NCI-H748 (cell line): ENCODE measurements at regions not wholly inside any gene's neighbourhood (a gene's known extent, or its start where the extent isn't known, plus 50 kb on each side); places are given as distances from the start of the nearest gene placed in this dataset.
A peak's percentile ranks its signal among the peaks of the same experiment; 100 is the strongest.

Source experiments
- DNase-seq: peaks from one replicate; lab custom pipeline; 2025; ENCODE audit not compliant: unreplicated experiment; lab: John Stamatoyannopoulos, UW

- DNase-seq, result no peak
Observed at GRCh38 chr13:109602356-109602755, 184.0 kb downstream of the IRS2 start.

GRCh38 chr13:109599901-109600657 is 186.3 kb downstream of the IRS2 start:
- no peak for DNase-seq

DNA sequence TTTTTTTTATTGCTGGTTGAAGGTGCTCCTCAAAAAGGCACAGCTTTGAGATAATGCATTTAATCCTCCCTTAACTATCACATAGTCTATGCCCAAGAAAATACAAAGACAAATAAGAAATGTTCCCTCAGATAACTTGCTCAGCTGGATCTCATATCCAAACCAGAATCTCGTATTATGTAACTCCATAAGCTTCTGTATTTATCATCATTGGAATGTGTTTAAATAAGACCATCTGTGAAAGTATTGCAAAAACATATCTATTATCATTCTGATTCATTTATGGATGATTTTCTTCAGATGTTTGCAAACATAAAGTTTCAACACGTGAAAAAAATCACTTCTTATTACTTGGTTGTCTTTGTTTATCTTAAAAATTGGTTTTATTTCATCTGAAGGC is 190.9 kb downstream of the IRS2 start:
- DNase-seq, result no peak

- no peak for DNase-seq
Observed at GRCh38 chr13:109593230-109593629, 193.2 kb downstream of the IRS2 start.

- DNase-seq, result no peak
Observed at GRCh38 chr13:109592770-109593169, 193.6 kb downstream of the IRS2 start.

GRCh38 chr13:109587689-109588088 is 198.7 kb downstream of the IRS2 start:
- DNase-seq, result no peak

DNA sequence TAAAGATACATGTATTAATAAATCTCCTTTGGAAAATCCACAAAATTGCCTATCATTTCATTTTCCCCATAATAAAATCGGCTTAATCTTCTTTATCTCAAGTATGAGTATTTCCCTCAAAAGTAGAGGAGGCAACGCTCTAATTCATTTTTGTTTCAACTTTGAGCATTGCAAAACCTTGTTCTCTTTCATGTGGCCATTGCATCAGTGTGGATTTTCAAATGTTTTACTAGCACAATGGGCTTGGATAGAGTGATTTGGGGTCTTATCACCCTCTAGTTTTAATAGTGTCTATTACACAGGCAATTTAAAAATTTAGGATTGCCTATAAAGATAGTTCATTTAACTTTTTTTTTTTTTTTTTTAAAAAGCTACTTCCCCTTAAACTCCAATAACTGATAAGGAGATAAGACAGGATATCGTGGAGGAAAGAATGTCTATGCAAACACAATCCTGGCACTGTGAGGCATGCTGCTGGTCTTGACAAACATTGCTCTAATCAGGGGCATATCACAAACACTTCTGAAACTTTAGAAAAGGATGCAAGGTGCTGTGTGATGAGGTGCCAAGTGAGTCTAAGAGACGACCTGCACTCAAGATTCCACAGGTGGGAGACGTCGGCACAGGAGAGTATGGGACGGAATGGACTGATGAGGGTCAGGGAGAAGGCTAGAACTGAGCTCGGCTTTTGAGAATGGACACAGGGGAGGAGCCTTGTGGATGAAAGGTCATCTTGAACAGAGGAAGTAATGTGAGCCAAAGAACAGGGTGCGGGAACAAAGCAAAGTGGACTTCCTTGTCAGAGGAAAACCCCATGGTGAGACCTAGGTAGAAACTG is 199.7 kb downstream of the IRS2 start:
- DNase-seq, result no peak

- no peak for DNase-seq
Observed at GRCh38 chr13:109584844-109585361, 201.5 kb downstream of the IRS2 start.

DNA sequence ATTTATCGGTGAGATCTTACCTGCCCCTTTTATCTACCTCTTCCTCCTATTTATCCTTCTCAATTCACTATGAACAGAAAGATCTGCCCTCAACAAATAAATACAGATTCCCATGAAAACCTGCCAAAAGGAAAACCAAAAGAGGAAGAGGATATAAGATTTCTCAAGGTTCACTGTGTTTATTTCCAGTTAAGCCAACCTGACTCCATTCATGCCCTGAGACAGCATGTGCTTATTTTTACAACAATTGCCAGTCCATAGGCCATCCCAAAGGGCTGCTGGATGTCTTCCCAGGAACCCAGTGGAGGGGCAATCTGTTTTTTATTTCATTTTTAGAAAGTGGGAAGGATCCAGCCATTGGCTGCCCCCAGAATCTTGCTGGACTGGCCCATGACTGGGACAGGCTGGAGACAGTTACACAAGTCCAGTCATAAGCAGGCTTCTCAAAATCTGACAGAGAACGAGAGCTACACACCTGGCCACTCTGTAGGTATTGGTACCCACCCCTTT is 209.1 kb downstream of the IRS2 start:
- no peak for DNase-seq

DNA sequence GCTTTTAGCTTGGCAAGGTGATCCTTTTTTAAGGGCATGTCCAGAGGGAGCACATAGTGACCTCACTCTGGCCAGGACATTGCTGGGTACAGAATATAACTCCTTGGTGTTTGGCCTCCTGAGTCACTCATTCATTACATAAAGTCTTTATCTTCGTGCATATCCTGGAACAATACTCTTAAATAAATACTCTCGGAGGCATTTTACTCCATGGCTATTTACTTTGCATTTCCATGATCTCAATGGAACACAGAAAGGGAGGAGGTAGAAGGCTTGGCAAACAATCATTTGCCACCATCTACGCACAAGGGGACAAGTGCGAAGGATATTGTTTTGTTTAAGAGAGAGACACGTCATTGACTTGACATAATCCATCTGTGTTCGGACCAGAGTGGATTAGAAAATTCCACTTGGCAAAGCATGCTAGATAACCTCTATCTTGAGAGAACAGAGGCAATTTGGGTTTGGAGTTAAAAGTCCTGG is 210.0 kb downstream of the IRS2 start:
- peak; percentile 21 for DNase-seq

GRCh38 chr13:109575821-109576220 is 210.6 kb downstream of the IRS2 start:
- no peak for DNase-seq

DNA sequence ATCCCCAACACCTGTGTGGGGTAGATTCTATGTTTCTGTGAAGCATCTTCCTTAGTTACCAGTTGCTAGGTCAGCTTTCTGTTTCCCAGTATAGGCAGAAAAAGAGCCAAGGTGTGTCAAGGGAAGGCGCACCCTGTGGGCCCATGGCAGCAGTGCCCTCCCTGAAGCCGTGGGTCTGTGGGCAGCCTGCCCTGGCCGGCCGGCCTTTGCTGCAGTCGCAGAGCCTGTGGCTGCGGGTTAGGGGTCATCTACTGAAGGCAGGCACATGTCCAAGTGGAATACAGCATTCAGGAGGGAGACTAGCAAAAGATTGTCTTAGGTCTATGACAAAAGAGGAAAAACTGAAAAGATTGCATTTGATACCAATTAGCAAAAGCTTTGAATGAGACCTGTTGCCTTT is 214.0 kb downstream of the IRS2 start:
- no peak for DNase-seq

DNA sequence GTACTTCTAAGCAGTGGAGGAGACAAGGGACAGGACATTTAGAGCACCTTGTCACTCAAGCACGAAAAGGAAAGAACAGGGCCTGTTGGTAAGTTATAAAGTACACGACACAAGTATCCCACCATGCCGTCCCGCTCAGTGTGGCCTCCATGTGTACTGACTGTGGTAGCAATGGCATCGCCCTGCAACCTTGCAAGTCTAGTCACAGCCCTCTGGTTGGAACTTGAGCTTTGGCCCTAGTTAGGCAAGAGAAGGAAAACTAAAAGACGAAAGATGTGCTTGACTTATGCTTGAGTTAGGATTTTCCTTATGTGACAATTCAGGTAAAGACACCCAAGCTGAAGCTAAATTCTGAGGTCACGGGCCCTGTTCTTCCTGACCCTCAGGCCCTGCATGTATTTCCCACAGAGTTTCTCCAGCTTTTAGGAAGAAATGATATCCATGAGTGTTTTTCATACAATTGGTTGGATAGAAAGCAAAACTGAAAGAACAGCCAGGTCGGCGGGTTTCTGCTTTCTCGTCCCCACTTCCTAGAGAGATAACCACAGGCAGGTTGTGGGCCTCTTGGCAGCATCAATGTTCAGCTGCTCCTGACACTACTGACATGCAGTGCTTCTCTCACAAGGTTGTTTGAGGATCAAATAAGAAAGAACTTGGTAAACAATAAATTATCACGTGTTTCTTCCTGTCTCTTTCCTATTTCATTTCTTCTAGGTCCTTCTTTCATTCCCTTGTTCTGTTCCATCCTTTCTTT is 216.2 kb downstream of the IRS2 start:
- DNase-seq, result no peak

GRCh38 chr13:109568339-109568818 is 218.0 kb downstream of the IRS2 start:
- DNase-seq, result no peak

DNA sequence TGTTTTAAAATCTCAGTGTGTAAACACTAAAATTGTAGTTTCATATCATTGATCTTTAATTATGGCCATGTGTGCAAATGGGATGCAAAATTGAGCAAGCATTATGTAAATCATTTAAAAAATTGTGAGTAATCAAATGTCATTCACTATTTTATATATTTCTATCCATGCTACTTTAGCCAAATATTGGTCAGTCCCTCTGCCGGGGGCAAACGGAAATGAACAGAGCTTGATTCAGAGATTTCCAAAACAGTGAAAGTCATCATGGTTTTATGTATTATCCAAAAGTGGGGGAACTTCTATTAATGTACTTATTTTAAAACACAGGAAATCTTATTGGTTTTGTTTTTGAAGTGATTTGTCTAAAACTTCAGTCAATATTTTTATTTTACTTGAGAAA is 219.1 kb downstream of the IRS2 start:
- no peak for DNase-seq

- no peak for DNase-seq
Observed at GRCh38 chr13:109565877-109566276, 220.5 kb downstream of the IRS2 start.

DNA sequence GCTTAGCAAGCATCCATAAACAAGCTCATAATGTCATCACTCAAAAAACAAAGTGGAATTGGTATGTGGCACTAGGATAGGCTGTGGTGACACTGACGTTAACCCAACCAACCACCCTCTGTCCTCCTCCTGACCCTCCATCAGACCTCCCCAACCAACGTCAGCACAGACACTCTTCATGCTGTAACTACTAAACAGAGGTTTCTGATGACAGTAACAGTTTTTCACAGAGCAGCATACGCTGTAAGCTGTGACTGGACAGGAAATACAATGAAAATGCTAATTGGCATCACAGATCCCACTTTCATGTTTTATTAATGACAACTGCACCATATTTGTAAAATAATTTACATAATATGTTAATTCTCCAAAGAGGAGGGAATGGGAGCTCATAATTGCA is 238.0 kb downstream of the IRS2 start:
- no peak for DNase-seq

DNA sequence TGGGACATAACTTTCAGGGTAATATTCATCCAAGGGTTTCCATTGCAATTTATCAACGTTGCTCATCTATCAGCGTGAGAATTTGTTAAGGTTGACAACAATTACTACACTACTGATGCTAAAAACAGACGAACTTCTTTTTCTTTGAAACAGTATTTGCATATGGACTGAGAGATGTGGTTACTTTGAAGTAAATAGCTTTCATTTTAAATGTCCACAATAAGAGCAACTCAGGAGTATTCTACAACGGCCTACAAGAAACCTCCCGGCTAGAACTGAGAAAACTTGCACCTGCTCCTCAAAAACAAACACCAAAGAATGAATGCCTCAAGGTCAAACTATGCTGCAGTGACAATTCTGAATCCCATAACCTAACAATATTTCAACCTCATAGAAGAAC is 238.4 kb downstream of the IRS2 start:
- no peak for DNase-seq

DNA sequence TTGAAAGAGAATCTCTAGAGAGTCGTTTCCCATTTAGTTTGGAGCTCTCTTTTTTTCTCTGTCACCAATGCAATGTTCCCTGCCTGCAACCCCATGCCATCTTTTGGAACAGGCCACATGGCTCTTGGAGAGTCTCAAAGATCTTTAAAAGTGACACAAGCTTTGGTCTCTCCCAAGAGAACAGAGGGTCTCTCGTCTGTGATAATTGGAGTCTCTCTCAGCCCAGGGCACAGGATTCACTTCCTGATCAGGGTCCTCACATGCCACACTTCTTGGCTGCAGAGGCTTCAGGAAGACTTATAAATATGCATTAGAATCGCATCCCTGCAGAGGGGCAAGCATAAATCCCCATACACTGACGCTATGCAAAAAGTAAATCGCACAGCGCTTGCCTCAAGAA is 240.5 kb downstream of the IRS2 start:
- no peak for DNase-seq

DNA sequence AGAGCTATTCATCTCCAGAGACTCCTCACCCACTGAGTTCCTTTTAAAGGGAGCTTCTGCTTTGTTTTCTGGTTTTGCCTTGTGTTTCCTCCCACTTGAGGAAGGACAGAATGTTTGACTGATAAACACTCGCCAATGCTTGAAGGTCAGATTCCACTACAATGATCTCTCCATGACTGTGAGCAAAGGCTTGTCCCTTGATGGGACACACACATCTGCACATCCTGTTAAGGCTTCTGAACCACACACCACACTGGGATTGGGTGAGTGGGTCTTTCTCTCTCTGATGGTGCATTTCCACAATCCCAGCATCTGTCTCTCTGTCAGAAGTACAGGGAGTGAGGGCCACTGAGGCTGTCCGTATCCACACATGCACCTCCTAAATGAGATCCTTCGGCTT is 245.3 kb downstream of the IRS2 start:
- DNase-seq, result no peak

- DNase-seq, result no peak
Observed at GRCh38 chr13:109537584-109537983, 248.8 kb downstream of the IRS2 start.
